GM12864 (cell line): ENCODE measurements at regions not wholly inside any gene's neighbourhood (a gene's known extent, or its start where the extent isn't known, plus 50 kb on each side); places are given as distances from the start of the nearest gene placed in this dataset.
"Not testable (repeated sequence)": the region's sequence is repeated elsewhere in the genome, so short reads cannot be mapped to it uniquely, and the experiment has no call there.

ENCODE experiments used
- DNase-seq: peaks from one replicate; pipeline ENCODE4 v3.0.0-alpha.2; 2011; ENCODE audit warnings: low read depth
- H3K4me3 ChIP-seq: 2 replicates; pipeline ENCODE4 v1.5.1; 2011; ENCODE audit warnings: mild to moderate bottlenecking, low read depth, low read length, control low read depth
- CTCF ChIP-seq: IDR thresholded peaks from 2 replicates; pipeline ENCODE4 v1.5.1; 2011; ENCODE audit warnings: low read depth, mild to moderate bottlenecking, moderate library complexity, low read length, control low read depth, inconsistent platforms; ENCODE audit errors: missing control alignments

GRCh38 chr11:26859416-26859815 is 134.5 kb upstream of the FIBIN start:
- H3K4me3 ChIP-seq, result no peak overlapping the region
- TF ChIP-seq CTCF, result no peak
- no peak for DNase-seq

DNA sequence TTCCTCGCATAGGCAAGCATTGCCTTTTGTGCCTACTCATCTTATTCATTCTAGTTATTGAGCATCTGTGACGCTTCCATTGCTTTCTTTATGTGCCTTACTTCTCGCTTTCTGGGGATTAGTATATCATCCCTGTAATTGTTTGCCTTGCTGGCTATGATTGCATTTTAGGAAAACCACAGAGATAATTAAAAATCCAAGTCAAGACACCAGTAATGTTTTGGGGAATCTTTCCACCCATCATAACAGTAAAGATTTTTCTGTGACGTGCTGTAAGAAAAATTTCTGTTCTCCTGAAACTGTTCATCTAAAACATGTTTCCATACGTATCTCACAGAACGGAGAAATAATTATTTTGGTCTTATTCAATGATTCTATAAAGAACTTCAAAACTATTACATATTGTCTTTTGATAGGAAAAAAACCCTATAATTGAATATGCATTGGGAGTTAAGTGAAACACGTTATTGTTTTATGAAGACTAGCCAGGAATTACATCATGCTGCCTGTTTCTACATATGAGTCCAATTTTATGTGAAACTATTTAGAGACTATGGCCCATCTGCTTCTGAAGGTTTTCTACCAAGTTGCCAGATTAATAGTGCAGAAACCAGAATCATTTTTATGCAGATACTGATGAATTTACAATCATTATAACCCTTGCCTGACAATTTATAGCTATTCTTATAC is 133.7 kb upstream of the FIBIN start:
- no peak for TF ChIP-seq CTCF
- DNase-seq, result no peak
- no peak overlapping the region for H3K4me3 ChIP-seq

- DNase-seq, result no peak
- TF ChIP-seq CTCF, result no peak
- H3K4me3 ChIP-seq, result no peak overlapping the region
Observed at GRCh38 chr11:26860895-26861294, 133.0 kb upstream of the FIBIN start.

DNA sequence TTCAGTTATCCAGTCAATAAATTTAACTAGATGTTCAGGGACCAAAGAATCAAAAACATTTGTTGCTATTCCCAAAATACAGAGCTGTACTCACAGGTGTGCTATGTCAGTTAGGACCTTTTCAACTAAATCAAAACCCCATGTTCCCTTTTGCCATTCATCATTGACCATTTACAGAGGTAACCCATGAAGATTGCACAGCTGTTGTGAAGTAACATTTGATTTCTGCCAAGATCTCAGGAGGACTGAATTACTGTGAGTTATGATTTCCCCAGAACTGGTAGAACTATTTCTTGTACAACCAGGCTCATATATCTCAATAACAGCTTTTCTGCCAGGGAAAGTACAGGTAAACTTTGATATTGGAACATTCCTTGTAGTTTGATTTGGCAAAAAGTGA is 131.1 kb upstream of the FIBIN start:
- DNase-seq, result no peak
- no peak for TF ChIP-seq CTCF
- H3K4me3 ChIP-seq, result no peak overlapping the region

DNA sequence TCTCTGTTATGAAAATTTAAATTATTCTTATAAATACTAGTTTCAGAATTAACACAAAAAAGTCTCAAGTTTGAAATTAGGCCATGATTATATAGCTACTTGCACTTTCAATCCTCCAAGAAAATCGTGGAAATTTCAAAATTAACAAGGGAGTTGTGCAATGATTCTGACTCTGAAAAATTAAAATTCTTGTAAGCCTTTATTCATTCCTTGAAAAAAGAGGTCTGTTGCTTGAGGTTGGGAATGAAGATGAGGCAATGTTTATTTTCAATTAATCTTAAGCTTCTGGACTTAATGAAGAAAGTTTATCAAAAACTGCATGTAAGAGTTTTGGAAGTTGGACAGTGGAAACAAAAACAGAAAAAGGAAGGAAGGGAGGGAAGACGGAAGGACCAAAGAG is 128.2 kb upstream of the FIBIN start:
- no peak for DNase-seq
- no peak for TF ChIP-seq CTCF
- H3K4me3 ChIP-seq, result no peak overlapping the region

DNA sequence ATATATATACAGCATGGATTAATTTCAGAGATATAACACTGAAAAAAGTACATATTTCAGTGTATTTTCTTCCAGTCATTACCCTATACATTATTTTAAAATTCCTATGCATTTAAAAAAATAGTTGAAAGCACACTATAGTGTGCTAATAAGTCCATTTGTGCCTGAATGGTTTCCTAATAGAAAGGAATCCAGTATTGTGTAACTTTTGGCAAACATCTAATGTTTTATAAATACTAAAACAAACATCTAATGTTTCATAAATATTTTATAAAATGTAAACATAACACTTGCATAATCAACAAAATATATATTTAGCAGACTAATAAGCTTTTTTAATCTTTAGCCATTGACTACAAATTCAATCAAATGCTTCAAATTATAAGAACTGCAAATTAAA is 126.6 kb upstream of the FIBIN start:
- DNase-seq, result no peak
- no peak overlapping the region for H3K4me3 ChIP-seq
- no peak for TF ChIP-seq CTCF

DNA sequence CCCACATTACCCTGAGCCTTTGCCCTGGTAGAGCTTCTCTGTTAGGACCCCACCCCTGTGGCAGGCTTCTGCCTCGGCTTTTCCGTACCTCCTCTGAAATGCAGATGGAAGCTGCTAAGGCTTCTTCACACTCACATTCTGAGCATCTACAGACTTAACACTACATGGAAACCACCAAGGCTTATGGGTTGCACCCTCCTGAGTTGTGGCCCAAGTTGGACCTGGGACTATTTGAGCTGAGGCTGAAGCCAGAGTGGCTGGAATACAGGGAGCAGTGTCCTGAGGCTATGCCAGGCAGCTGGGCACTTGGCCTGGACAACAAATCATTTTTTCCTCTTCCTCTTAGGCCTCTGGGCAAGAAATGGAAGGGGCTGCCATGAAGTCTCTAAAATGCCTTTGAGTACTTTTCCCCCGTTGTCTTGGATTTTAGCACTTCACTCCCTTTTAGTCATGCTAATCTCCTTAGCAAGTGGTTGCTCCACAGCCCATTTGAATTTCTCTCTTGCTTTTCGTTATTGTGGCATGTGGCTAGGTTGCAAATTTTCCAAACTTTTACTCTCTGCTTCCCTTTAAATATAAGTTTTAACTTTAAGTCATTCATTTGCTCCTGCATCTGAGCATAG is 114.8 kb upstream of the FIBIN start:
- TF ChIP-seq CTCF, result no peak
- H3K4me3 ChIP-seq, result no peak overlapping the region
- DNase-seq, result no peak

- not testable (repeated sequence) for DNase-seq, H3K4me3 ChIP-seq
Observed at GRCh38 chr11:26882363-26882880, 111.5 kb upstream of the FIBIN start.
